GM12878 (cell line): ENCODE measurements at regions not wholly inside any gene's neighbourhood (a gene's known extent, or its start where the extent isn't known, plus 50 kb on each side); places are given as distances from the start of the nearest gene placed in this dataset.

ENCODE experiments used
- ATAC-seq: fragments of 200-7000 bp; cut with Tn5 transposase; 3 replicates; pipeline ENCODE4 v1.9.1; 2020; ENCODE audit warnings: mild to moderate bottlenecking, moderate library complexity
- BruUV-seq: library from RNA; stranded (reverse); fragments of 400-500 nt; replicated peaks from 2 replicates; lab custom pipeline; 2021; lab: Mats Ljungman, UMichigan
- CTCF ChIA-PET: fragments of 300-600 bp; sonication (Branson Sonifier 250); formaldehyde crosslinking; extraction: SDS; loops from one replicate; lab custom pipeline; 2021; ENCODE audit warnings: inconsistent platforms; lab: Yijun Ruan, JAX
- POLR2A ChIA-PET: fragments of 350-600 bp; formaldehyde crosslinking; extraction: SDS; loops from one replicate; lab custom pipeline; 2021; ENCODE audit warnings: inconsistent platforms; lab: Charles Lee
- RAD21 ChIA-PET: fragments of 300-600 bp; sonication (Branson Sonifier 250); formaldehyde crosslinking; loops from one replicate; lab custom pipeline; 2023; ENCODE audit warnings: antibody characterized with exemption; ENCODE audit not compliant: unreplicated experiment; lab: Charles Lee
- SMC1A ChIA-PET: fragments of 300-600 bp; sonication (Branson Sonifier 250); formaldehyde crosslinking; loops from one replicate; lab custom pipeline; 2023; ENCODE audit not compliant: unreplicated experiment, uncharacterized antibody; lab: Charles Lee
- DNase-seq: peaks from one replicate; pipeline ENCODE4 v3.0.0-alpha.2; 2011; ENCODE audit warnings: low read depth, low spot score
- FAIRE-seq: peaks from 3 replicates; lab custom pipeline; 2011; peaks lifted over from hg19 to GRCh38; lab: Jason Lieb, UNC
- H2AFZ ChIP-seq: 2 replicates; pipeline ENCODE4 v1.6.0; 2011; ENCODE audit warnings: low read depth, low read length, control low read depth; ENCODE audit not compliant: control insufficient read depth
- H3K27ac ChIP-seq: 2 replicates; pipeline ENCODE4 v1.5.1; 2011; ENCODE audit warnings: control low read depth; ENCODE audit not compliant: control insufficient read depth, insufficient read depth
- H3K27me3 ChIP-seq, 2 experiments: replicated peaks in 1 of 2; 2 replicates each; pipeline versions ENCODE4 v1.6.0 to v1.6.1; 2011; ENCODE audit warnings: low read length in 1 of 2; ENCODE audit not compliant: control insufficient read depth in 2 of 2, insufficient read depth in 2 of 2
- H3K36me3 ChIP-seq, 2 experiments: 2 replicates each; pipeline ENCODE4 v1.5.1; 2011; ENCODE audit warnings: low read length in 1 of 2; ENCODE audit not compliant: control insufficient read depth in 2 of 2, insufficient read depth in 2 of 2
- H3K4me1 ChIP-seq: 2 replicates; pipeline ENCODE4 v1.6.1; 2011; ENCODE audit warnings: mild to moderate bottlenecking, low read length, moderate library complexity, mixed read lengths; ENCODE audit not compliant: control insufficient read depth, insufficient read depth
- H3K4me2 ChIP-seq: 2 replicates; pipeline ENCODE4 v1.6.0; 2011; ENCODE audit warnings: control low read depth; ENCODE audit not compliant: control insufficient read depth, insufficient read depth
- H3K4me3 ChIP-seq: fragments of 200-600 bp; sonication (generic); 2 replicates; pipeline ENCODE4 v1.5.1; 2016
- H3K79me2 ChIP-seq: 2 replicates; pipeline ENCODE4 v1.6.0; 2011; ENCODE audit warnings: low read length; ENCODE audit not compliant: control insufficient read depth, insufficient read depth
- H3K9ac ChIP-seq: 2 replicates; pipeline ENCODE4 v1.8.0; 2011; ENCODE audit warnings: low read length, control low read depth, mixed read lengths; ENCODE audit not compliant: control insufficient read depth, insufficient read depth
- H3K9me3 ChIP-seq: replicated peaks from 3 replicates; pipeline ENCODE4 v1.5.1; 2011; ENCODE audit warnings: mild to moderate bottlenecking, low read length; ENCODE audit not compliant: control insufficient read depth, insufficient read depth
- H4K20me1 ChIP-seq: 2 replicates; pipeline ENCODE4 v1.6.0; 2011; ENCODE audit not compliant: control insufficient read depth, insufficient read depth
- EP300 ChIP-seq, 2 experiments: fragments of 150-350 bp in 1 of 2; IDR thresholded peaks; 2 replicates each; pipeline ENCODE4 v1.6.1; 2011 to 2012; ENCODE audit warnings: low read depth in 2 of 2, low read length in 2 of 2, borderline replicate concordance in 1 of 2, improper control_type of control experiment in 1 of 2, inconsistent platforms in 1 of 2; ENCODE audit not compliant: control insufficient read depth in 1 of 2
- HCFC1 ChIP-seq: fragments of 150-350 bp; IDR thresholded peaks from 2 replicates; pipeline ENCODE4 v1.6.1; 2014; ENCODE audit warnings: low read length
- MTA3 ChIP-seq: IDR thresholded peaks from 2 replicates; pipeline ENCODE4 v1.6.1; 2012; ENCODE audit warnings: low read length, inconsistent platforms, borderline replicate concordance
- NFXL1 ChIP-seq: fragments of 450-650 bp; IDR thresholded peaks from 2 replicates; pipeline ENCODE4 v1.6.1; 2017; ENCODE audit warnings: antibody characterized with exemption, mild to moderate bottlenecking, borderline replicate concordance
- POLR2AphosphoS2 ChIP-seq: IDR thresholded peaks from 2 replicates; pipeline ENCODE4 v1.6.1; 2011; ENCODE audit warnings: low read depth, mild to moderate bottlenecking, low read length, improper control_type of control experiment, moderate library complexity
- RELA ChIP-seq: fragments of 450-650 bp; IDR thresholded peaks from 2 replicates; pipeline ENCODE4 v1.8.0; 2014; ENCODE audit warnings: borderline replicate concordance; ENCODE audit not compliant: partially characterized antibody
- SIX5 ChIP-seq: IDR thresholded peaks from 2 replicates; pipeline ENCODE4 v1.6.1; 2011; ENCODE audit warnings: mild to moderate bottlenecking, low read depth, low read length, moderate library complexity; ENCODE audit not compliant: severe bottlenecking
- STAT1 ChIP-seq: fragments of 450-650 bp; conservative IDR thresholded peaks from 2 replicates; pipeline ENCODE4 v1.6.1; 2014; ENCODE audit warnings: antibody characterized with exemption, mild to moderate bottlenecking
- YY1 ChIP-seq: IDR thresholded peaks from 2 replicates; pipeline ENCODE4 v1.6.1; 2011; ENCODE audit warnings: low read depth, mild to moderate bottlenecking, low read length
- WGBS: methylation state at CpG from one replicate; pipeline ENCODE4 v1.1.6; 2016; ENCODE audit warnings: low lambda C conversion rate; ENCODE audit not compliant: insufficient replicate concordance, insufficient coverage; ENCODE audit errors: missing lambda C conversion rate; 5-methylcytosine and 5-hydroxymethylcytosine counted together
- in situ Hi-C: fragments of 300-500 bp; cut with MboI; formaldehyde crosslinking; loops from 9 replicates; pipeline ENCODE4 v1.14.3; 2018; ENCODE audit warnings: mixed read lengths
- intact Hi-C: fragments of 100-400 bp; cut with micrococcal nuclease; formaldehyde crosslinking; loops from one replicate; pipeline ENCODE4 v1.14.2; 2022; ENCODE audit not compliant: unreplicated experiment
- TF ChIP-seq, protein P1 (sequence below): fragments of 150-350 bp; IDR thresholded peaks from 2 replicates; pipeline ENCODE4 v1.6.1; 2014; ENCODE audit warnings: mild to moderate bottlenecking, low read depth, low read length
- TF ChIP-seq, protein P2 (sequence below): fragments of 450-650 bp; conservative IDR thresholded peaks from 2 replicates; pipeline ENCODE4 v1.6.1; 2017; ENCODE audit warnings: mild to moderate bottlenecking, moderate library complexity
- TF ChIP-seq, protein P3 (sequence below): fragments of 450-650 bp; IDR thresholded peaks from 2 replicates; pipeline ENCODE4 v1.6.1; 2017; ENCODE audit warnings: mild to moderate bottlenecking

DNA sequence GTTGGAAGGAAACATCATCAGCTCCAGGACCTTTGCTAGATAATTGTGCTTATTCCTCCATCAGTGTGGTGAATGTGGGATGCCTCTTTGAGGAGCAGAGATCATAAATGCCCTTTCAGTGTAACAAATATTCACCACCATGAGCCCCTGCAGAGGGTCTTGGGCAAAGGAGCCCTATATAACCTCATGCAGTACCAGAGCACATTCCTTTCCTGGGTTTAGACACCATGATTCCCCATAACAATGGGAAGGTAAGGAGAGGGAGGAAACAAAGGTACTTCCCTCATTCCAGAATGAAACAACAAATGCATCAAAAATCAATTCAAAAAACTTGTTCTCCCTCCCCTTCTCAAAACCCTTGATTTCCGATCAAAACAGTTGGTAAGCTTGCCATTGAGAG is 103.4 kb upstream of the PROX1 start:
- H3K4me2 ChIP-seq, result no peak overlapping the region
- TF ChIP-seq, protein P1, sequence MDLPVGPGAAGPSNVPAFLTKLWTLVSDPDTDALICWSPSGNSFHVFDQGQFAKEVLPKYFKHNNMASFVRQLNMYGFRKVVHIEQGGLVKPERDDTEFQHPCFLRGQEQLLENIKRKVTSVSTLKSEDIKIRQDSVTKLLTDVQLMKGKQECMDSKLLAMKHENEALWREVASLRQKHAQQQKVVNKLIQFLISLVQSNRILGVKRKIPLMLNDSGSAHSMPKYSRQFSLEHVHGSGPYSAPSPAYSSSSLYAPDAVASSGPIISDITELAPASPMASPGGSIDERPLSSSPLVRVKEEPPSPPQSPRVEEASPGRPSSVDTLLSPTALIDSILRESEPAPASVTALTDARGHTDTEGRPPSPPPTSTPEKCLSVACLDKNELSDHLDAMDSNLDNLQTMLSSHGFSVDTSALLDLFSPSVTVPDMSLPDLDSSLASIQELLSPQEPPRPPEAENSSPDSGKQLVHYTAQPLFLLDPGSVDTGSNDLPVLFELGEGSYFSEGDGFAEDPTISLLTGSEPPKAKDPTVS, result no peak
- TF ChIP-seq HCFC1, result no peak
- TF ChIP-seq EP300 (IDR thresholded peaks at IDR 0.05; ENCODE audit: borderline replicate concordance in 1 of 2, control insufficient read depth in 1 of 2, low read depth in 2 of 2, low read length in 2 of 2), result no peak
- TF ChIP-seq, protein P2, sequence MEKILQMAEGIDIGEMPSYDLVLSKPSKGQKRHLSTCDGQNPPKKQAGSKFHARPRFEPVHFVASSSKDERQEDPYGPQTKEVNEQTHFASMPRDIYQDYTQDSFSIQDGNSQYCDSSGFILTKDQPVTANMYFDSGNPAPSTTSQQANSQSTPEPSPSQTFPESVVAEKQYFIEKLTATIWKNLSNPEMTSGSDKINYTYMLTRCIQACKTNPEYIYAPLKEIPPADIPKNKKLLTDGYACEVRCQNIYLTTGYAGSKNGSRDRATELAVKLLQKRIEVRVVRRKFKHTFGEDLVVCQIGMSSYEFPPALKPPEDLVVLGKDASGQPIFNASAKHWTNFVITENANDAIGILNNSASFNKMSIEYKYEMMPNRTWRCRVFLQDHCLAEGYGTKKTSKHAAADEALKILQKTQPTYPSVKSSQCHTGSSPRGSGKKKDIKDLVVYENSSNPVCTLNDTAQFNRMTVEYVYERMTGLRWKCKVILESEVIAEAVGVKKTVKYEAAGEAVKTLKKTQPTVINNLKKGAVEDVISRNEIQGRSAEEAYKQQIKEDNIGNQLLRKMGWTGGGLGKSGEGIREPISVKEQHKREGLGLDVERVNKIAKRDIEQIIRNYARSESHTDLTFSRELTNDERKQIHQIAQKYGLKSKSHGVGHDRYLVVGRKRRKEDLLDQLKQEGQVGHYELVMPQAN, result no peak
- TF ChIP-seq SIX5, result no peak
- no peak for TF ChIP-seq MTA3
- TF ChIP-seq NFXL1, result no peak
- no peak for TF ChIP-seq YY1
- TF ChIP-seq, protein P3, sequence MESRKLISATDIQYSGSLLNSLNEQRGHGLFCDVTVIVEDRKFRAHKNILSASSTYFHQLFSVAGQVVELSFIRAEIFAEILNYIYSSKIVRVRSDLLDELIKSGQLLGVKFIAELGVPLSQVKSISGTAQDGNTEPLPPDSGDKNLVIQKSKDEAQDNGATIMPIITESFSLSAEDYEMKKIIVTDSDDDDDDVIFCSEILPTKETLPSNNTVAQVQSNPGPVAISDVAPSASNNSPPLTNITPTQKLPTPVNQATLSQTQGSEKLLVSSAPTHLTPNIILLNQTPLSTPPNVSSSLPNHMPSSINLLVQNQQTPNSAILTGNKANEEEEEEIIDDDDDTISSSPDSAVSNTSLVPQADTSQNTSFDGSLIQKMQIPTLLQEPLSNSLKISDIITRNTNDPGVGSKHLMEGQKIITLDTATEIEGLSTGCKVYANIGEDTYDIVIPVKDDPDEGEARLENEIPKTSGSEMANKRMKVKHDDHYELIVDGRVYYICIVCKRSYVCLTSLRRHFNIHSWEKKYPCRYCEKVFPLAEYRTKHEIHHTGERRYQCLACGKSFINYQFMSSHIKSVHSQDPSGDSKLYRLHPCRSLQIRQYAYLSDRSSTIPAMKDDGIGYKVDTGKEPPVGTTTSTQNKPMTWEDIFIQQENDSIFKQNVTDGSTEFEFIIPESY, result no peak
- no peak for TF ChIP-seq STAT1
- TF ChIP-seq RELA, result no peak
- no peak for TF ChIP-seq POLR2AphosphoS2
- TF ChIP-seq, all 136 proteins: peak for 0
- FAIRE-seq (no peak), DNase-seq (no peak), ATAC-seq (no peak)
- Histone ChIP-seq H3K79me2 (no peaks in the 10 kb centered on the region), H2AFZ (no peak overlapping the region), H3K27ac (no peak overlapping the region), H3K9ac (no peak overlapping the region), H3K36me3 (no peaks in the 10 kb centered on the region), H3K9me3 (no peaks in the 10 kb centered on the region), H3K4me1 (no peaks in the 10 kb centered on the region), H4K20me1 (no peaks in the 10 kb centered on the region), H3K4me3 (no peak overlapping the region), H3K27me3 (peaks cover 0 to 2% of the 10 kb centered on the region in 2 experiments; a peak in 1 of 4 replicates)
- no TSS peak for BruUV-seq
- RAD21 ChIA-PET, result no interaction called here
- in situ Hi-C loops (no loop called here), intact Hi-C loops (no loop called here)
- CTCF ChIA-PET, result interaction anchor here (0.5 kb wide), 1 partner anchor 485 kb away, joined by 4 read pairs; no protein-coding TSS in a partner anchor
- POLR2A ChIA-PET, result no interaction called here
- SMC1A ChIA-PET, result no interaction called here
- 0% methylated on average over 1 of the region's 1 CpG for WGBS
